GM19238 (cell line): ENCODE measurements at regions not wholly inside any gene's neighbourhood (a gene's known extent, or its start where the extent isn't known, plus 50 kb on each side); places are given as distances from the start of the nearest gene placed in this dataset.

Source experiments
- DNase-seq: peaks from one replicate; pipeline ENCODE4 v3.0.0; 2011; ENCODE audit warnings: low spot score; ENCODE audit not compliant: insufficient read length

DNA sequence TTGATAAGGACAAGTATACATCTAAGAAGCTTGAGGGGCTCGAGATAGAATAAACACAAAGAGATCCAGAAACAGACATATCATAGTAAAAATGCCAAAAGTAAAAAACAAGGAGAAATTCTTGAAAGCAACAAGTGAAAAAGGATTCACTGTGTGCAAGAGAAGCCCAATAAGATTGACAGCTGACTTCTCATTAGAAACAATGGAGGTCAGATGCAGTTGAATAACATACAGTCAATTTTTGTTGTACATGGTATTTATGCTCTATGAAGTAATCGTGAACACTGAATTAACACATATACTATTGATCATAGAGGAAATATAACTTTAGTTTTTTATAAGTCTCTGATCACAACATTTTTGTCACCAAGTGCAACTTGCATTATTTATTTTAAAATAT lies 982.8 kb upstream of the SORCS1 start:
- DNase-seq = no peak

DNA sequence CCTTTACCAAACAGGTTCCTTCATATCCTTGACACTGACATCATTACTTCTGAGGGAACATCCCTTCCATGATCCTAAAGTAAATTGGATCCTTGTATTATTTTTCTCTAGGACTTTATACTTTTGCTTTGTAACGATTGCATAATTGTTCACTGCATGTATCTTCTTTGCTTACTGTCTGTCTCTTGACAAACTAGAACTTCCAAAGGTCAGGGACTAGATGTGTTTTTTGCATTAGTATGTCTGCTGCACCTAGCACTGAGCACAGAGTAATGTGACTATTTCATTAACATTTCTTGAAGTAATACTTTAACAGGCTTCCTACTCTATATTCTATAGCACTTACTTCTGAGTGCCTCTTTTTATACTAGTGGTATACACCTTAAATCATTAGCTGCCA lies 976.6 kb upstream of the SORCS1 start:
- DNase-seq = no peak

DNA sequence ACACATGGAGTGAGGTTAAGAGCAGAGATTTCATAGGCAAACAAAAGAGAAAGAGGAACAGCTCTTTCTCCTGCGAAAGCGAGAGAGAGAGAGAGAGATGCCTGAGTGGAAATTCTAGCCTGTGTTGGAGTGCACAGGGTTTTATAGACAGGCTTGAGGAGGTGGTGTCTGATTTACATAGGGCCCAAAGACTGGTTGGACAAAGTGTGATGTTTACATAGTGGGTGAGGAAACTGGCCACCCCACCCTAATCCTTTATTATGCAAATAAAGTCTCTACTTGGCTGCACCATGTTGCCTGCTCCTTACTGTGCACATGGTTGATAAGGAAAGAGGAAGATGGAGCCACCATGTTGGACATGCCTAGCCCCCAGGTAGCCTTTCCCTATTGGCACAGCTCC lies 967.8 kb upstream of the SORCS1 start:
- no peak for DNase-seq

DNA sequence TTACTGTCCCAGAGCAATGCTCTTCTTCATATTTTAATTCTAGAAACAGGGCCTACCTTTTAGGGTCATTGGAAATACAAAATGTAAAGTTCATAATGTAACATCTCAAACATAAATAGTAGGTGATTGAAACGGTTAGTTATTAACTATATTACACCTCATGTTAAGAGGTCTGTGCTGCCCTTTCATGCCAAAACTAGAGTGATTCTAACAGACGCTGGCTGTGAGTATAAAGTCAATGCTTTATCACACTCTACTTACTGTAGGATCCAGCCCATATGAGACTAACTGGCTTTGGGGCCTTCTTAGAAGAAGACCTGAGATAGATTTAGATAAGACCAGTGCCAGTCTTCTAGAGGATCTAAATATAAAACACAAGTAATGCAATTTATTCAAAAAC lies 966.1 kb upstream of the SORCS1 start:
- DNase-seq = no peak

DNA sequence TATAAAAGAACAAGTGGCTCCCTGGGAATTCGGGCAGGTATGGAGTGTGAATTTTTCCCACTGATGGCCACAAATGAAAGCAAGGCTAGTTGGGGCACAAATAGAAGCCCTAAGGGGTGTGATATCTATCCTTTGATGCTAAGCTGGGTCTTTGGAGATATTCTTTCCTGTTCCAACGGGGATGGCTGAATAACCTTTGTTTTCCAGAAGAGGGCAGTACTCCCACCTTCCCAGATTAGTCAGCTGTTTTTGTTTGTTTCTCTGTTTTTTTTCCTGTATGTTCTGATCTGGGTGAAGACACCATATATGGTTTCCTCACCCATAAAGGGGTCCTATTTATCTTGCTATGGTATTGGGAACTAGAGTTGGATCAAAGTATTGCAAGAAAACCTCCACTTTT lies 947.7 kb upstream of the SORCS1 start:
- no peak for DNase-seq

DNA sequence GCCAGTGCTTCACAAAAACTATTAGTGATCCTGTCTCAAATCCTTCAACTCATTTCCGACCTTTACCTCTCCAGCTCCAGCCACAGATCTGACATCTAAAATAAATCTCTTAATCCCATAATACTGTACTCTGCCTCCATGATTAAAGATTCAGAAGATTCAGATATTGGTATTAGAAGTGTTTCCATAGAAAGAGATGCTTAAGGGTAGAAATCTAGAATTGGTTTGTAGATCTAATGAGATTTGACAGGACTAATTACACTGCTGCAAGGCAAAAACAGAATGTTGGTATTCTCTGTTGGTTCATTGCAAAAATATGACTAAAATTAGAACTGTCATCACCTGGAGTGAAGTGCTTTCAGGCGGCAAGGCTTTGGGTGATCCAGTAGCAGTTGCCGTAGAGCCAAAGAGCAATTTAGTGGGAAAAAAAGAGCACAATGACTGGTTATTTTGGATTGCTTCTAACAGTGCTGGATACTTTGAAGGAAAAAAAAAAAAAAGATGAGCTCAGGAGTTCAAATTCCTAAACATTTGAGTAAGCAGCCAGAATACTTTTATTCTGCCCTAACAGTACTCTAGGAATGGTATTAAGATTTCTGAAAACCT lies 940.1 kb upstream of the SORCS1 start:
- DNase-seq = no peak

DNA sequence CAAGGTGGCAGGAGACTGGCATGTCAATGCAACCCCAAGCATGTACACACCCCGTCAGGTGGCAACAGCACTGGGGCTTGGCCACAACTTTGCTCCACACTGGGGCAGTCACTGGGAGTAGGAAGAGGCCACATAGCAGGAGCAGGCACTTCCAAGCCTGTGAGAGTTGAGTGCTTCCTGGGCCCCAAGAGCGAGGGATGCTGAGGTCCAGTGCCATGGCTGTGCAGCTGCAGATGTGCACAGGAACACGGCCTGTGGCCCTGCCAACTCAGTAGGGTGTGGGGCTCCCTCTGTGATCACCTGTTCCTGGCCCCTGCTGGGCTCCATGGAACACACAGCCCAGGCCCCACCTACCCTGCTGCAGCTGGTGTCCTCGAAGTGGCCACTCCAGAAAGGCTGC lies 932.8 kb upstream of the SORCS1 start:
- no peak for DNase-seq

DNA sequence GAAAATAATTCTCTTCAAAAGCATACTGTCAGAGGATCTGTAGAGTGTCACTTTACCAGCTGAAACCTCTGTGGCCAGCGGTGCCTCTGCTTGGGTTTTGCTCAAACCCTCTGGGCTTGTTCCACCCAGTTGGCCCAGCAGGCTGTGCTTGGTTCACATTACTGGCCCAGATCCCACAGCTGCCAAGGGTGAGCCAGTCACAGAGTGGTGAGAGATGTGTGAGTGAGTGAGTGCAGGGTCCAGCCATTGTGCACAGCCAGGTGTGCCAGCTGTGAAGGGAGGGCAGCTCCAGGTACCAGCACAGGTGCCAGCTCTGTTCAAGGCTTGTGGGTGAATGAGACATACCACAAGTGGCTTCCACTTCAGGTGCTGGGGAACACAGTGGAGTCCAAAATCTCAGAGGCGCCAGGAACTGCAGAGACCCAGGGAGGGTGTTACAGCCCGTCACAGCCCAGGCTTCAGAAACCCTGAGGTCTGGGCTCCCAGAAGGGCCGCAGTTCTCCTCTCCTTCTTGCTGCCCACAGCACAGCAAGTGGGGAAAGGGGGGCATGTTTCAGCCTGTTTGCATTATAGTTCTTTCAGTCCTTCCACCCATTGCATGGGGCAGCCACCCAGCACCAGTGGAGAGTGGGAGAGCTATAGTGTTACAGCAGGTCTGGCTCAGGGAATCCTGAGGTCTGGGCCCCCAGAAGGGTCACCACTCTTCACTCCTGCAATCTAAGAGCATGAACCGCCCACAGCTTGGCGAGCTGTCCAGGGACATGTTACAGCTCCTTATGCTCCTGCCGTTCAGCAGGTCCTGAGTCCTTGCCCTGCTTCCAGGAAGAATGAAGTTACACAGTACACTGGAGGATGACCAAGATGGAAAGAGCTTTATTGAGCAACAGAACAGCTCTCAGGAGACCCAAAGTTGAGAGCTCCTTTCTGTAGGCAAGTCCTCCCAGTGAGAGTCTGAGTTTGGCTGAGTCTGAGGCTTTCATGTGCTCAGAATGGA lies 931.7 kb upstream of the SORCS1 start:
- DNase-seq = no peak

DNA sequence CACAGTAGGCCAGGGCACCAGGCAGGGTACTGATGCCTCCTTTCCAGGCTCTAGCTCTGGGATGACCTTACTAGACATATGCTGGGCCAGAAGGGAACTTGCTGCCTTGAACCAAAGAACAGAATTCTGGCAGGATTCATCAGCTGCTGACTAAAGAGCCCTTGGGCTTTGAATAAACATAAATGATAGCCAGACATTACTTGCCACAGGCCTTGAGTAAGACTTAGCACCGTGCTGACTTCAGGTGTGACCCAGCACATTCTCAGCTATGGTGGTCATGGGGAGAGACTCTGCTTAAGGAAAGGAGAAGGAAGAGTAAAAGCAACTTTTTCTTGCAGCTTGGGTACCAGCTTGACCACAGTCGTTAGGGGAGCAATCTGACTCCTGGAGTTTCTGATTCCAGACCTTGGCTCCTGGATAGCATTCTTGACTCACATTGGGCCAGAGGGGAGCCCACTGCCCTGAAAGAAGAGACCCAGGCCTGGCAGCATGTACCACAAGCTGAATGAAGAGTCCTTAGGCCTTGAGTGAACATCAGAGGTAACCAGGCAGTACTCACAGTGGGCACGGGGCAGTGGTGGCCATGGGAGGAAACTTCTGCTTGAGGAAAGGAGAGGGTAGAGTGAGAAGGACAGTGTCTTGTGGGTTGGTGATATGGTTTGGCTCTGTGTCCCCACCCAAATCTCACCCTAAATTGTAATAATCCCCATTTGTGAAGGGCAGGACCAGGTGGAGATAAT lies 926.1 kb upstream of the SORCS1 start:
- DNase-seq = no peak

DNA sequence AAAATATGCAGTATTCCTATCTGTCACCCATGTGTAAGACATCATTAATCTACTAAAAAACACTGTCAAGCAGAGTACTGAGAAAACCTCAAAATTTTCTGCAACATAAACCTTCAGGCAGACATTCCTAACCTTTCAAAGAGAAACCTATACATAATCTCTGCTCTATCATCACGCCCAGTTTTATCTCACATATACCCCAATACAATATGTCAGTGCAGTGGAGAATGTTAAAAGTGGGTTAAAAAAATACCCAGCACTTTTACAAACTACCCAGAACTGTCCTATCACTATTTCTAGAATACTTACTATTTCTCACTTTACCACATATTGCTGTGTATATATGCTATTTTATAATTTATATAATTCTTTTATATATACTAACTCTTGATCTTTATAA lies 922.0 kb upstream of the SORCS1 start:
- DNase-seq = no peak

DNA sequence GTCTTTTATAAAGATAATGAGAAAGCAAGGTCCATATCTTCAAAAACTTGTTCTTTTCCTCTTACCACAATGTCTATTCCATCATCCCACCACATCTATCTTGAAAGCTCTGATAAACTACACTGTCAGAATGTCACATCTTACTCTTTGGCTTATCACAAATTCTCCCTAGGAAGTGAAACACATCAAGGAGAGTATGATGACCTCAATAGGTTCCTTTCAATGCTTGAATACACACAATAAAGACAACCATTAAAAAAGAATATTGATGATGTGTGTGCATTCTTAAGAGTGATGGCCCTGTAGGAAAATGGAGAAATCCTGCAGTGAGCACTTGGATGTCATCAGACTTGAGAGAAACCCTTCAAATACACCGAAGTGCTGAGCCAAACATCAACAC lies 918.1 kb upstream of the SORCS1 start:
- no peak for DNase-seq

DNA sequence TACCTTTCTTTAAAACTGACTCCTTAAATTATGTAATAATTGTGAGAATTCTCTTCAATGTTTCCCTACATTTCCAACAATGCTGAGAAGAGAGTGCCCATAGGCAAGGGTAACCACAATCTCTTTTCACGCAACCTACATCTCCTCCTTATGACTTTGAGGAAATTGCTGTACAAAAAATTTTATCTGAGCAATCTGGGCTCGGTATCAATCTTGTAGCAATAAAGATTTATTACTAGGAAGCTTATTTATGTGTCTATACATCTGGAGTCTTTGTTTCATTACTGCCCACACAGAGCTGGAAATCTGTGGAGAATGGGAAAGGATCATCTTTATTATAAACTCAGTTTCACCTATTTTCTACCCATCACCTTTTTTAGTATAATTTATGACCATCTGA lies 913.8 kb upstream of the SORCS1 start:
- DNase-seq = no peak

DNA sequence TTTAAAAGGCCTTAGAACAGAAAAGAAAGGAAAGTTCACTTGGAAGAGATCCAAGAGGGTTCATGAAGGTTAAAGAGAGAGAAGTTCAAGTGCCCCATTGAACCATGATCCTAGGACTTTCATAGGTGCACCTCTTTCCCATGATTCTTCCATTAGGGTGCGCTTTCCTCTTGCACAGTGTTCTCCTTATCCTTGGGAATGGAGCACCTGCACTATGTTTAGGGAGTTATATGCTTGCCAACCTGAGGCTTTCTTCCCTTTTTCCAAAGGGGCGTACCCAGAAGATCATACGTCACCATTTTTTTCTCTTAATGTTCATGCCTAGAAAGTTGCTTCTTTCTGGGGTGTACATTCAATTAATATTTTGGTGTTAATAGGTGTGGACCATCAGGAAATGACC lies 908.0 kb upstream of the SORCS1 start:
- no peak for DNase-seq

DNA sequence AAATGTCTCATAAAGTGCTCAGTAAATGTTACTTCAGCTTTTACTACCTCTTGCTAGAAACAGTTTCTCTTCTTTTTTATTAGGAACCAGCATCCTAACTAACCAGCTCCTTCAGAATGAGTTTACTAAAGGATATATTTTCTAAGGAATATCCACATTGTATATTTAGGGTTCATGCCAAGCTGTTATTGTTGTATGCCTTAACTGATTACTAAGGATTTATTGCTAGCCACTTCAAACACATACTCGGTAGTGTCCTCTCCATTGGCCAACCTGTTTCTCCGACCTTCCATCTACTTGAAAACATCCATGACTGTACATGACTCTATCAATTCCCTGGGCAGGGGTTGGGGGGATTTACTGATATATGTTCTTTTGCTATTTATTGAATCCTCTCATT lies 906.3 kb upstream of the SORCS1 start:
- DNase-seq = no peak

DNA sequence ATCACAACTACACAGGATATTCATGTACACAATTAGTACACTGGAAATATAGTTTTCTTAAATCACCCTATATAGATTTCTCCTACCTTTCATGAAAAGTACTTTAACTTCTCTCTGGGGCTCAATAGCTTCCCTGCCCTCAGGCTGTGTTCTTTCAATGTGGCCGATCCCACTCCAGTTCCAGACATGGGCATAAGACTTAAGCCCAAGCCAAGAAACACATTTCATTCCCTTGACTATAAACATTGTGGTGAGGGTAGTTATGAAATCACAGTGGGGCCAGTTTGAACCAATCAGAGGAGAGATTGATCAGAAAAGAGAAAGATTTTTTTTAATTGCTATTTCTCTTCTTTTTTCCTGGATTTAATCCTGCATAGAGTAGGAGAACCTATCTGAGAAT lies 904.6 kb upstream of the SORCS1 start:
- no peak for DNase-seq

DNA sequence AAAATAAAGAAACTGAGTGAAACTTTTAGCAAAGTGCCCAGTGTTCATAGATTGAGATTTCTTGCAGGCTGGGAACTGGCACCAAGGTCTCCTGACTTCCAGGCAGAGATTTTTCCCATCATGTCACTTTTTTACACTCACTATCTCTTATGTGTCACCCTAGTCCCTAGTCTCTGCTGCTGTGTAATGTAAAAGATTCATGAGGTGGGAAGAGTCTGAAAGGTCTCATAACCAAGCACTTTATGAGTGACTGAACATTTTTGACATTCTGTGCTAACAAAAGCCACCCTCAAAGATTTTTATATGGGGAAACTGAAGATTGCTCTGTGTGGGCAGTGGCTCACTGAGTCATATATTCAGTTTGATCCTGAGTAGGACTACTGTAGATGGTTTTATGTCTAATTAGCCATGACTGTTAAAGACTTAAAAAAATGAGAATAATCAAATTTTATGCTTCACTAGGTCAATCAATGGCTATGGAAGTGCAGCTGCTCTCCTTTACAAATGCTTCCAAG lies 900.3 kb upstream of the SORCS1 start:
- no peak for DNase-seq

DNA sequence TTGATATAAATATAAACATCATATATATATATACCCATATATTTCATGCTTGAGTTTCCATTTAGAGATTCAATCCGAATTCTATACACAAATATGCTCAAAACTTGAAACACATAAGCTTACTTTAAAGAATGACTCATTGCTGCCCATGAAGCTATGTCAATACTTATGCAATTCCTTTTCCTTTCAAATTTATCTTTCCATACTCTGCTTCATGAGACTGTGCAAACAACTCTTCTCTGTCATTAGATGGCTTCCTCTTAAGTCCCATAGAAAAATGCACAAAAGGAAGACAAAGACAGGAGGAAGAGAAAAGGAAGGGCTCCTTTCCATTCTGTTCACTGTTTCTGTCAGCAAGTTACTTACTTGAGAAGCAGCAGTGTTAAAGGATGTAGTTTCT lies 895.7 kb upstream of the SORCS1 start:
- no peak for DNase-seq

DNA sequence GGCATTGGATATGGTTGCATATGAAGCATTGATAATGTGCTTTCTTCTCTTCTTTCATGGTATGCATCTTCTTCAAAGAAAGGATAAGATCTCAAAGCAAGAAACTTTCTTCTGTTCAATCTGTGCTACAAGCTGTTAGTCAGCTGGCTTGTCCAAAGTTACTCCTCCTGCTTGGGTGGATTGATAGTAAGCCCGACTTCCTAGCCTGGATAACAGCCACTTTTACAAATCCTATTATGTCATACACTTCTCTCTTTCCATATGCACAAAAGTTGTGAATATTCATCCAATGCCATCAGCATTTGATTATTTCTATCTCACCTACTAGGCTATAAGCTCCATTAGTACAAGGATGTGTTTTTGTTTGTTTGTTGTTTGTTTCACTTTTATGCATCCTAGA lies 891.0 kb upstream of the SORCS1 start:
- DNase-seq = no peak

DNA sequence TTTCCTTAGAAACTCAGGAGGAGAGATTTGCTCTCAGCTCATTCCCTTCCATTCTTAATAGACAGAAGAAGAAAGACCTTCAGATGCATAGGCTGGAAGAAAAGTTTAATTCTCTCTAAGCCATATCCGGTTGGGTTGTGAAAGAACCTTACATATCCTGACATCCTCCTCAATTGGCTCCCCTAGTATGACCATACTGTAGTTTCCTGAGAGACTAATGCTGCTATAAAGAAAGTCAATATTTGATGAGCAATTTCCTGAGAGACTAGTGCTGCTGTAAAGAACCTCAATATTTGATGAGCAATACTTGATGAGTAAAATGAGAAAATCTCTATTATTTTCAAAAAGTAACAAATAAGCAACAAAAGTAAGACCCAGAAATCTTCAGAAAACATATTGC lies 888.5 kb upstream of the SORCS1 start:
- no peak for DNase-seq

DNA sequence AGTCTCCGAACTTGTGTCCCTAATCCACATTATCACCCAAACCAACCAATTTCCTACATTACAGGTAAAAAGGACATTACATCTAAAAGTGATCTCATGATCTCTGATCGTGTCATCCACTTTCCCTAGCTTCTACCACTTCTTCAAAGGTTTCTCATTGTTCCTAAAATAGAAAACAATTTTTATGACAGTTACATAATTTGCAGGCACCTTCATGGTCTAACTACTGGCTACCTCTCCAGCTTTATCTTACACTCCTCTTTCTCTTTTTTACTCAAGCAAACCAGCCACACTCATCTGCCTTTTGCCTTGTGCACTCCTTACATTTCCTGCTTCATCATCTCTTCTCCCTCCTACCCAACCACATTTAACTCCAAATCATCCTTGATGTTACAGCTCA lies 886.7 kb upstream of the SORCS1 start:
- DNase-seq = no peak

DNA sequence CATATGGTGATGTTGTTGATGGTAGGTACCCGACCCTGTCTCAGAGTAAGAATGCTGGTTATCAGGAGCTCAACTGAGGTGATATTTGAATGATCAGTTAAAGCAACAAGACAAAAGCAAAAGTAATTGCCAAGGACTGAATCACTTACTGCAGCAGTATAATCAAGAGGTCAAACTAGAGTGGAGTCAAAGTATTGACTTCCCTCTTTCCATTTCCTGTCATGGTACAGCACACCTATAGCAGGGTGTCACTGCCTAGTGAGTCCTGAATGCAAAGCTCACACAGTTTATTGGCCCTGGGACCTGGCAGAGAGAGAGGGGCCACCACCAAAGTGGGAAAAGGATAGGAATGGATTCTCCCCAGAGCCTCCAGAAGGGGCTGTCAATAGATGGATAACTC lies 886.1 kb upstream of the SORCS1 start:
- DNase-seq = no peak

DNA sequence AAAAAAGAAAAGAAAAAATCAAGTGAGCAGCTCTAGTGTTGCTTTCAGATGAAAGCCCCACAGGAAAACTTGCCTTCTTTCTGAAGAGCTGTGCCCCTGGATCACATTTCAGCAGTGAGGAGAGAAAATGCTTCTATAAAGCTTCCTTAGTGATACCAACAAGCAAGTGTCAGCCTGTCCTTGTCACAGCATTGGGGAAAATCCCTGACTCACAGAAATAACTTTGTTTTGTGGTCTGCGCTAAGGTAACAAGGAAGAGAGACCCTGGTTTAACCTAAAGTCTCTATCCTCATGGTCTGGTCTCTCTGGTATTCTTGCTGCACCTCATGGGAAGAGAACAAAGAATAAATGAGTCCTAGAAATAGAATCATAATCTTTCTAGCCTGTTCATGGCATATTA lies 885.2 kb upstream of the SORCS1 start:
- no peak for DNase-seq
